ENCODE measurements at regions not wholly inside any gene's neighbourhood (a gene's known extent, or its start where the extent isn't known, plus 50 kb on each side); places are given as distances from the start of the nearest gene placed in this dataset.

DNA sequence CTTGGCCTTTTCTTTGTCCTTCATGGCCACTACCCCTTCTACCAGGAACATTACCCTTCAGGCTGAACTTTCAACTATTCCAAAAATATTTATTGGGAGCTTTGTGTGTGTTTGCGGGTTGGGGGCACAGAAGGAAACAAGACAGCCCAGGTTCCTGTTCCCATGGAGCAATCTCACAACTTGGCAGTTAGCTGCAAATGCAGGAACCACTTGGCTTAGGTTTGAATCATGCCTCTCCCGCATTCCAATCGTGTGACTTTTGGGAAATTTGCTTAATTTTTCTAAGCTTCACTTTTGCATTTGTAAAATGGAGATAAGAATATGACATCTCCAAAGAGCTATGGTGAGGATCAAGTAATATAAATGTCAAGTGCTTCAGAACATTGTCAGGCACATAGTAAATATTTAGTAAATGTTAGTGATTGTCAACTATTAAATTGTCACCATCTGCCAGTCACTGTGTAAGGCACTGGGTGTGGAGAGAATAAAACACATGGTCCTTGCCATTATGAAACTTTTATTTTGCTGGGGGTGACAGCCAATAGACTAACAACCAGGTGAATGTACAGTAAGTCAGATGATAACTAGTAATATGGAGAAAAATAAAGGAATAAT lies 277.1 kb downstream of the SNX13 start:
- no peak for TF ChIP-seq FOXA1 (IDR thresholded peaks at IDR 0.05)
- no peak for TF ChIP-seq NFRKB (IDR thresholded peaks at IDR 0.05)
- no peak for TF ChIP-seq HDGF (IDR thresholded peaks at IDR 0.05; ENCODE audit: borderline replicate concordance)
- TF ChIP-seq SUZ12 (IDR thresholded peaks at IDR 0.05): no peak
- TF ChIP-seq, protein P1, sequence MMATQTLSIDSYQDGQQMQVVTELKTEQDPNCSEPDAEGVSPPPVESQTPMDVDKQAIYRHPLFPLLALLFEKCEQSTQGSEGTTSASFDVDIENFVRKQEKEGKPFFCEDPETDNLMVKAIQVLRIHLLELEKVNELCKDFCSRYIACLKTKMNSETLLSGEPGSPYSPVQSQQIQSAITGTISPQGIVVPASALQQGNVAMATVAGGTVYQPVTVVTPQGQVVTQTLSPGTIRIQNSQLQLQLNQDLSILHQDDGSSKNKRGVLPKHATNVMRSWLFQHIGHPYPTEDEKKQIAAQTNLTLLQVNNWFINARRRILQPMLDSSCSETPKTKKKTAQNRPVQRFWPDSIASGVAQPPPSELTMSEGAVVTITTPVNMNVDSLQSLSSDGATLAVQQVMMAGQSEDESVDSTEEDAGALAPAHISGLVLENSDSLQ (IDR thresholded peaks at IDR 0.05): no peak
- no peak for TF ChIP-seq LEF1 (IDR thresholded peaks at IDR 0.05; ENCODE audit: borderline replicate concordance)
- no peak for TF ChIP-seq ARNT (IDR thresholded peaks at IDR 0.05)
- TF ChIP-seq BHLHE40 (IDR thresholded peaks at IDR 0.05; ENCODE audit: borderline replicate concordance): no peak
- no peak for TF ChIP-seq FOXK2 (IDR thresholded peaks at IDR 0.05)
- TF ChIP-seq FOXM1 (IDR thresholded peaks at IDR 0.05; ENCODE audit: borderline replicate concordance): no peak
